Skeletal muscle satellite cell (primary cell): ENCODE measurements at regions not wholly inside any gene's neighbourhood (a gene's known extent, or its start where the extent isn't known, plus 50 kb on each side); places are given as distances from the start of the nearest gene placed in this dataset.
A peak's percentile ranks its signal among the peaks of the same experiment; 100 is the strongest.
"Not testable (repeated sequence)": the region's sequence is repeated elsewhere in the genome, so short reads cannot be mapped to it uniquely, and the experiment has no call there.

Experiments used
- H3K27me3 ChIP-seq: 2 replicates; pipeline ENCODE4 v1.7.0; 2013; ENCODE audit warnings: low read length; ENCODE audit not compliant: control insufficient read depth, insufficient read depth
- H3K36me3 ChIP-seq: 2 replicates; pipeline ENCODE4 v1.7.0; 2013; ENCODE audit warnings: mild to moderate bottlenecking, control low read depth, low read length; ENCODE audit not compliant: insufficient read depth
- H3K4me1 ChIP-seq: 2 replicates; pipeline ENCODE4 v1.7.0; 2013; ENCODE audit warnings: low read length; ENCODE audit not compliant: control insufficient read depth, insufficient read depth
- H3K4me2 ChIP-seq: 2 replicates; pipeline ENCODE4 v1.7.0; 2013; ENCODE audit warnings: mild to moderate bottlenecking, low read length
- H3K4me3 ChIP-seq: 2 replicates; pipeline ENCODE4 v1.7.0; 2013; ENCODE audit warnings: low read length
- H3K9ac ChIP-seq: 2 replicates; pipeline ENCODE4 v1.7.0; 2013; ENCODE audit warnings: mild to moderate bottlenecking, low read depth, low read length, moderate library complexity
- H3K9me3 ChIP-seq: replicated peaks from 2 replicates; pipeline ENCODE4 v1.7.0; 2013; ENCODE audit warnings: mild to moderate bottlenecking, control low read depth, low read length

DNA sequence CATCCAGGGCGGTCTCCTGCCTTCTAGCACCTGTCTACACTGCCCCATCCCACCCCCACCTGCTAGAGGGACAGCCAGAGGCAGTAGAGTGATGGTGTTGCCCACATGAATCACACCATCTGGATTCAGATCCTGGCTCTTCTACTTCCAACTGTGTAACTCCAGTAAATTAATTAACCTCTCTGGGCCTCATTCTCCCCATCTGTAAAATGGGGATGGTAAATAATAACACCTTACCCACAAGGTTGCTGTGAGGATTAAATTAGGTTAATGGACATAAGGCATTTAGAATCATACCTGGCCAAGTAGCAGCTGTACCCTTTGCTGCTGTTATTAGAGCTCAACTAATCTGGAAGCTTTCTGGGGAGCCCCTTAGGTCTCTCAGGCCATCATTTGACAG is 149.6 kb upstream of the BCOR start:
- Histone ChIP-seq H3K4me1 (no peaks in the 10 kb centered on the region), H3K4me3 (no peak overlapping the region), H3K36me3 (no peaks in the 10 kb centered on the region)

DNA sequence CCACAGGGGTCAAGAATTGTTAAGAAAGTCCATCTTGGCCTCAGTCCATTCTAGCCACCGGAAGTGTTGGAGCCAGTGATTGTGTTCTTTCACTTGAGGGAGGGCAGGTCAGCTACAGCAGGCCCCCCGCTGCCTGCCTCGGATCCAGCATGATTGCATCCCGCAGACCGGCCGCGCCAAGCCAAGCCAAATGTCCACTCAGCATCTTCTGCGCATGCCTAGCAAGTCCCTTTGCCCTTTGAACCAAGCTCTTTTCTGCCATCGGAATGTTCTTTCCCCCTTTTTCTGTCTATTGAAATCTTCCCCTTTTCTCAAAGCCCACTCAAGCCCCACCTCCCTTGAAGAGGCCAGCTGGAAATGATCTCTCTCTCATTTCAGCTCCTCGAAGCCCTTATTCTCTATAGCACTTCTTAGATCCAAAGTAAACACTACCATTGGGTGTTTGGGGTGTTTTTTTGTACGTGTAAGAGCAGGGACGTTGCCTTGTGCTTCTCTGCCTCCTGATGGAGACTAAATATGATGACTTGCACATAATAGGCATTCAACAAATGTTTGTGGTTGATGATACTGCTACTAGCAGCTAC is 147.8 kb upstream of the BCOR start:
- Histone ChIP-seq H3K27me3 (peaks cover 16% of the 10 kb centered on the region), H3K9me3 (no peaks in the 10 kb centered on the region), H3K4me2 (peak overlapping the region; percentile 20), H3K9ac (no peak overlapping the region), H3K36me3 (no peaks in the 10 kb centered on the region), H3K4me3 (no peak overlapping the region), H3K4me1 (no peaks in the 10 kb centered on the region)

More for the DNA sequence above, 149.6 kb upstream of the BCOR start:
- Histone ChIP-seq H3K9me3 (no peaks in the 10 kb centered on the region), H3K9ac (no peak overlapping the region), H3K4me2 (no peak overlapping the region), H3K27me3 (peaks cover 16% of the 10 kb centered on the region)

DNA sequence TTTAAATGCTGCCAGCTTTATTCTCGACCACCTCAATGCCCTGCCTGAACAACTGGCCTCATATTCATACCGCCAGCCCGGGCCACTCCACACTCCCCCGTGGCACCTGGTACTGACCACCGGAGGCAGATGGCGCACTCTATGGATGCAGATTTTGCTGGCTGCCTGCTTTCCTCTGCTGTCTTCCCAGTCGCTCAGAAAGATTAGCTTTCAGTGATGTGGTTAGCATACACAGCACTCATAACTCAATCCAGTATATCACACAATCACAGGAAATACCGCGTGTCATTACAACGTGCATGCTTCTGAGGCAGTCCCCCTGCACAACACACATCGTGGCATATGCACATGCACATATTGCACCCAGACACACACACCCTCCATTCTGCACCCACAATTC is 147.2 kb upstream of the BCOR start:
- H3K4me1 ChIP-seq = no peaks in the 10 kb centered on the region
- H3K36me3 ChIP-seq = no peaks in the 10 kb centered on the region
- H3K27me3 ChIP-seq = peaks cover 16% of the 10 kb centered on the region
- peak overlapping the region; percentile 20 for H3K4me2 ChIP-seq
- H3K9ac ChIP-seq = no peak overlapping the region
- H3K9me3 ChIP-seq = no peaks in the 10 kb centered on the region
- H3K4me3 ChIP-seq = no peak overlapping the region

DNA sequence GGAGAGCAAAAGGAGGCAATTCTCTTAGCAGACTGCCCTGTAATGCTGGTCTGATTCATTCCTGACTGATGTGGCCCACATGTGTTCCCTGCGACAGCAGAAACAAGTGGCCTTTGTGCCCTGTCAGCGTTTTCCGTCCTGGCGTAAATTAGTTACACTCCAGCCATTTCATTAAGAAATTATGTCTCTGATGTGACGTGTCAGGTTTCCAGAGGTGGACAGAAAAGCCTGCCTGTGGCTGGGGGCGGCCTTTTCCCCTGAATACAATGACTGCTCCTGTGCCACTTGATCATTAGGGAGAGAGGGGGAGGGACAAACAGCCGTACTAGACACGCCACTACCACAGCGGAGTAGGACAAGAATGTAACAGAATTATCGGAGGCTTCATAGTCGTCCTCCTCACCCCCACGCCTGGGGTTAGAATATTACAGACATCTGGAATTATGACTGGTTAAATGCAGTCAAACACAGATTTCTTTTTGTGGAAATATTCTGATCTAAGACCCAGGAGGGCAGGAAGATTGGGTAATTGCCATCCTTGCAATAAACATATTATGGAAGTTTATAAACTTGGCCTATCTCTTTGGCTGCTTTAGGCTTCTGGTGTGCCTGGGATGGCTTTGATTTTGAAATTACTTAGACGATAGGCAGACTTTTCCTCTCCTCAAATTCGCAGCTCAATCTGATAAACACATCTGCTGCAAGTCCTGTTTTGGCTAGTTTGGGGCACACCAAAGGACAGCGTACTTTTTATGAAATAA is 146.2 kb upstream of the BCOR start:
- no peaks in the 10 kb centered on the region for H3K9me3 ChIP-seq
- H3K36me3 ChIP-seq = no peaks in the 10 kb centered on the region
- no peak overlapping the region for H3K9ac ChIP-seq
- no peaks in the 10 kb centered on the region for H3K4me1 ChIP-seq
- no peak overlapping the region for H3K4me2 ChIP-seq
- no peak overlapping the region for H3K4me3 ChIP-seq
- H3K27me3 ChIP-seq = peaks cover 16% of the 10 kb centered on the region

DNA sequence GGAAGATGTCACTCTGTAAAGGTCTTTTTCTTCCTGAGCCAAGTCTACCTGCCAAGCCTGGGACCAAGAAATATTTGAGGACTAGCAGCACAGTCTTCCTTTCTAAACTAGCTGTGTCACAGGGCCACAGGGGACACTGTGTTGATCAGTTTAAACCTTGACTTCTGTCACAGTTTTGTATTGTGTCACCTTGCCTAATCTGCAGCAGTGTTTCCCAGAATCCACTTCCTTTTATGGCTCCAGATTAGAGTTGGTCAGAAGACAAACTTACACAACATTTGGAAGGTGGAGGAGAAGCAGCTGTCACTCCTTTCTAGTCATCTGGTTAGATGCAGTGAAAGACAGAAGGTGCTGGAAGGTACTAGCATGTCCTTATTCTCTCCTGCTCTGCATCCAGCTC is 143.1 kb upstream of the BCOR start:
- Histone ChIP-seq H3K36me3 (no peaks in the 10 kb centered on the region), H3K9ac (no peak overlapping the region), H3K9me3 (no peaks in the 10 kb centered on the region), H3K4me3 (no peak overlapping the region), H3K27me3 (peaks cover 22% of the 10 kb centered on the region), H3K4me2 (no peak overlapping the region), H3K4me1 (no peaks in the 10 kb centered on the region)

DNA sequence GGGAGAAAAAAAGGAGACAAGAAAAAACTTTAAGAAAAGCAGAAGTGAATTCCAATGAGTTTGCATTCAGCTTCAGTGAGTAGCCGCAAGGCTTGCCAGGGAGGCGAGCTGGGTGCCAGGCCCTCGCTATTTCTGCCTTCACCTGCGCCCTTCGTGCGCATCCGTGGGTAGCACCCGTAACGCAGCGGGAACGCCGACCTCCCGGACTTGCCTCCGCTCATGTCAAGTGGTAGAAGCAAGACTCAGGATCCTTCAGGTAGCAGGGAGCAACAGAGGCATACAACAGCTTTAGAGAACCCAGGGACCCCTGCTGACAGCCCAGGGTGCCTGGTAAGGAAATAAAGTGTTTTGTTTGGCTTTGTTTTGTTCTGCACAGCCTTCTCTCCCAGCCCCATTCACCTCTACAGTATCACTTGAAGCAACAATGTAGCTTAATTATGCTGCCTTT is 140.0 kb upstream of the BCOR start:
- Histone ChIP-seq H3K9me3 (no peaks in the 10 kb centered on the region), H3K4me2 (no peak overlapping the region)

DNA sequence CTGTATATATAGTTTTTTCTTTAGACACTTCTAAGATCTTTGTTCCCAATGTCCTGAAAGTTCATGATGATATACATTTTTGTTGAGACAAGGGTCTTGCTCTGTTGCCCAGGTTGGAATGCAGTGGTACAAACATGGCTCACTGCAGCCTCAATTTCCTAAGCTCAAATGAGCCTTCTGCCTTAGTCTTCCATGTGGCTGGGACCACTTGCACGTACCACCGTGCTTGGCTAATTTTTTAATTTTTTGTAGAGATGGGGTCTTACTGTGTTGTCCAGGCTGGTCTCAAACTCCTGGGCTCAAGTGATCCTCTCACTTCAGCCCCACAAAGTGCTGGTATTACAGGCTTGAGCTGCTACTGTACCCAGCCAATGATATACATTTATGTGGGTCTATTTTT is 132.9 kb upstream of the BCOR start:
- Histone ChIP-seq H3K9ac (no peak overlapping the region), H3K4me2 (no peak overlapping the region), H3K36me3 (no peaks in the 10 kb centered on the region), H3K4me1 (no peaks in the 10 kb centered on the region), H3K4me3 (no peak overlapping the region), H3K9me3 (no peaks in the 10 kb centered on the region), H3K27me3 (no peaks in the 10 kb centered on the region)

More for the DNA sequence above, 140.0 kb upstream of the BCOR start:
- H3K27me3 ChIP-seq = peaks cover 7% of the 10 kb centered on the region
- no peaks in the 10 kb centered on the region for H3K4me1 ChIP-seq
- no peak overlapping the region for H3K4me3 ChIP-seq
- no peak overlapping the region for H3K9ac ChIP-seq
- no peaks in the 10 kb centered on the region for H3K36me3 ChIP-seq

DNA sequence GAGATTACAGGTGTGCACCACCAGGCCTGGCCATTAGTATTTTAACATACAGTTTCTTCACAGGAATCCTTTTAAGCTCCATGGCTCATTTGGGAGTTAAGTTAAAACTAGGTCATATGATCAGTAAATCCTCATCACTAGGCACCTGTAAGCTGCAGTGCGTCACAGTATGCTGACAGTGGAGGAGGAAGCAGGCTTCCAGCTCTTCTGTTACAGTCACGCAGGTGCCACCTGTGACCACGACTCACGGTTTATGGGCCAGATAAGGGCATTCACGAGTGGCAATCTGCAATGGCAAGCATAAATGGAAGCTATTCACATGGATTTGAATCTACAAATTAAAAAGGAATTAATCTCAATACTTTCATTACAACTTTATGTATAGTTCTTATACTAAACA is 129.4 kb upstream of the BCOR start:
- Histone ChIP-seq H3K36me3 (no peaks in the 10 kb centered on the region), H3K4me2 (no peak overlapping the region), H3K27me3 (no peaks in the 10 kb centered on the region), H3K4me3 (no peak overlapping the region), H3K9ac (no peak overlapping the region), H3K4me1 (no peaks in the 10 kb centered on the region), H3K9me3 (no peaks in the 10 kb centered on the region)

DNA sequence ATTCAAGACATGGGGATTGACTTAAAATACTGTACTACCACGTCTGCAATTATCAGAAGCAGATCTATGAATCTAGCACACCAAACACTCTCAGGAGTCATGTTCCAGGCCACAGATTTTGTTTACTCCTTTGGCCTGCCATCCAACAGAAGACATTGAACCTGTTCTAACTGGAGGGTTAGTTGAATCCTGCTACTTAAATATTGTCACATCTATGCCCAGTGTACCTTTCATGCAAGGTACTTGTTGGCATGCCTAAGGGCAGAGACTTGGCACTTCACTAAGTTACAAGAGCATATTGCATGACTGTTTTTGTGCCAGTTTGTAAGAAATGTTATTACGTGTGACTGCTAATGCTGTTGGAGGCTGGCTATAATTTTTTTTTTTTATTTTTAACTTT is 126.9 kb upstream of the BCOR start:
- peaks cover 2% of the 10 kb centered on the region for H3K9me3 ChIP-seq
- H3K9ac ChIP-seq = no peak overlapping the region
- H3K36me3 ChIP-seq = no peaks in the 10 kb centered on the region
- H3K4me3 ChIP-seq = no peak overlapping the region
- H3K4me2 ChIP-seq = no peak overlapping the region
- no peaks in the 10 kb centered on the region for H3K27me3 ChIP-seq
- no peaks in the 10 kb centered on the region for H3K4me1 ChIP-seq

DNA sequence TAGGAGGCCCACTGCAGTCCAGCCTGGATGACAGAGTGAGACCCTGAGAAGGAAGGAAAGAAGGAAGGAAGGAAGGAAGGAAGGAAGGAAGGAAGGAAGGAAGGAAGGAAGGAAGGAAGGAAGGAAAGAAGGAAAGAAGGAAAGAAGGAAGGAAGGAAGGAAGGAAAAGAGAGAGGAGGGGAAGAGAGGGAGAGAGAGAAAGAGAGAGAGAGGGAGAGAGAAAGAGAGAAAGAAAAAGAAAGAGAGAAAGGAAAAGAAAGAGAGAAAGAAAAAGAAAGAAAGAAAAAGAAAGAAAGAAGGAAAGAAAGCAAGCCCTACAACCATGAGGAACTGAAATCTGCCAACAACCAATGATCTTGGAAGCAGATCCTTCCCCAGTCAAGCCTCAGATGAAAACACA is 124.9 kb upstream of the BCOR start:
- not testable (repeated sequence) for H3K4me1 ChIP-seq, H3K4me3 ChIP-seq, H3K9ac ChIP-seq, H3K9me3 ChIP-seq, H3K4me2 ChIP-seq, H3K36me3 ChIP-seq, H3K27me3 ChIP-seq

DNA sequence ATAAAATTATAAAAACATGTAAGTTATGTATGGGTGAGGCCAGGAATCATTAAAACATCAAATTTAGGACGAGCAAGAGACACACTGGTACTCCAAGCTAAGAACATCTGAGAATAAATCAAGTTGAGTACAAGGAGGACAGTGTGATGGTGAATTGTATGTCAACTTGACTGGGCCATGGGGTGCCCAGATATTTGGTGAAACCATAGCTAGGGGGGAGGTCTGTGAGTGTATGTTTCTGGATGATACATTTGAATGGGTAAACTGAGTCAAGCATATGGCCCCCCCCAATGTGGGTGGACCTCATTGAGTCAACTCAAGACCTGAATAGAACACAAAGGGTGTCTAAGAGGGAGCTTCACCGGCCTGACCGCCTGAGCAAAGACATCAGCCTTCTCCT is 115.3 kb upstream of the BCOR start:
- no peak overlapping the region for H3K4me3 ChIP-seq
- H3K27me3 ChIP-seq = no peaks in the 10 kb centered on the region

More for the DNA sequence above, 115.3 kb upstream of the BCOR start:
- no peak overlapping the region for H3K4me2 ChIP-seq
- no peaks in the 10 kb centered on the region for H3K9me3 ChIP-seq
- no peak overlapping the region for H3K9ac ChIP-seq
- H3K4me1 ChIP-seq = no peaks in the 10 kb centered on the region
- H3K36me3 ChIP-seq = no peaks in the 10 kb centered on the region
